Astrocyte of the cerebellum (primary cell): ENCODE measurements at regions not wholly inside any gene's neighbourhood (a gene's known extent, or its start where the extent isn't known, plus 50 kb on each side); places are given as distances from the start of the nearest gene placed in this dataset.

Experiments
- DNase-seq: peaks from one replicate; pipeline ENCODE4 v3.0.0-alpha.2; 2011; ENCODE audit warnings: low read depth
- H3K4me3 ChIP-seq: 2 replicates; pipeline ENCODE4 v1.5.1; 2011; ENCODE audit warnings: mild to moderate bottlenecking, low read depth, low read length, moderate library complexity
- in situ Hi-C: cut with HindIII; loops from 2 replicates; pipeline ENCODE4 v1.10.0; 2017; ENCODE audit warnings: low sequenced_read_pairs
- TF ChIP-seq, protein P1 (sequence below): IDR thresholded peaks from 2 replicates; pipeline ENCODE4 v1.5.1; 2012; ENCODE audit warnings: low read length, low read depth, moderate library complexity, mild to moderate bottlenecking; ENCODE audit errors: missing control alignments

DNA sequence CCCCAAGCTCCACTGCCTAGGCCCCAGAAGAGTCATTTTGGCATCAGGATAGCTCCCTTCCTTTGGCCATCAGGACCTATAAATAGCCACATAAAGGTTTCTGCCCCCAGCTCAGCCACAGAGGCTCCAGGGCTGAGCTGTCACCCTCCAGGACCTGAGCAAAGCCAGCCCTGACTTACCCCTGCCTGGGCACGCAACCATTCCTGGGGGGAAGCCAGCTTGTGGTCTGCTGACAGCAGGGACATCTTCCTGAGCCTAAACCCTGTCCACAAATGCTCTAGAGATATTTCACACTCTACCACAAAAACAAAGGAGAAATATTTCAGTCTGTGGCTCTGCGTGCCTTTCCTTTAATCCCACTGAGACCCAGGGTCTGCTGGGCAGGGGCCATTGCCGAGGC is 123.7 kb upstream of the CCL2 start:
- no peak for DNase-seq
- TF ChIP-seq, protein P1, sequence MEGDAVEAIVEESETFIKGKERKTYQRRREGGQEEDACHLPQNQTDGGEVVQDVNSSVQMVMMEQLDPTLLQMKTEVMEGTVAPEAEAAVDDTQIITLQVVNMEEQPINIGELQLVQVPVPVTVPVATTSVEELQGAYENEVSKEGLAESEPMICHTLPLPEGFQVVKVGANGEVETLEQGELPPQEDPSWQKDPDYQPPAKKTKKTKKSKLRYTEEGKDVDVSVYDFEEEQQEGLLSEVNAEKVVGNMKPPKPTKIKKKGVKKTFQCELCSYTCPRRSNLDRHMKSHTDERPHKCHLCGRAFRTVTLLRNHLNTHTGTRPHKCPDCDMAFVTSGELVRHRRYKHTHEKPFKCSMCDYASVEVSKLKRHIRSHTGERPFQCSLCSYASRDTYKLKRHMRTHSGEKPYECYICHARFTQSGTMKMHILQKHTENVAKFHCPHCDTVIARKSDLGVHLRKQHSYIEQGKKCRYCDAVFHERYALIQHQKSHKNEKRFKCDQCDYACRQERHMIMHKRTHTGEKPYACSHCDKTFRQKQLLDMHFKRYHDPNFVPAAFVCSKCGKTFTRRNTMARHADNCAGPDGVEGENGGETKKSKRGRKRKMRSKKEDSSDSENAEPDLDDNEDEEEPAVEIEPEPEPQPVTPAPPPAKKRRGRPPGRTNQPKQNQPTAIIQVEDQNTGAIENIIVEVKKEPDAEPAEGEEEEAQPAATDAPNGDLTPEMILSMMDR = no peak
- in situ Hi-C loops = no loop called here
- no peak overlapping the region for H3K4me3 ChIP-seq

DNA sequence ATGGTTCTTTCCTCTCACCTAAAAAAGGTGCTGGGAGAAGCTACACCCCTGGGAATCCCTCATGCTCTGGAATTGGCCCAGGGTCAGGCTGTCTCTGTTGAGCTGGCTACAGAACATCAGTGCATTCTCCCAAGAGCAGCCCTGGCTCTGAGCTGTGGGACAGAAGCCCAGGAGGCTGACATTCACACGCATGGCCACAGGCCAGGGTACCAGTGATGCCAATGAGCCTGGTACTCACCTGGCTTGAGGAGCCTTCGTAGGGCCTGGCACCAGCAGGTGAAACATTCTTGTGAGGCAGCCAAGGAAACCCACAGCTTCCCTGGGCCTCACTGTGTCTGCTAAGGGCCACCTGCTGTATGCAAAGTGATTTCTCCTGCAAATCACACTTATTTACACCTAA is 121.7 kb upstream of the CCL2 start:
- no peak for DNase-seq
- in situ Hi-C loops = no loop called here
- no peak overlapping the region for H3K4me3 ChIP-seq
- TF ChIP-seq, protein P1 = no peak

DNA sequence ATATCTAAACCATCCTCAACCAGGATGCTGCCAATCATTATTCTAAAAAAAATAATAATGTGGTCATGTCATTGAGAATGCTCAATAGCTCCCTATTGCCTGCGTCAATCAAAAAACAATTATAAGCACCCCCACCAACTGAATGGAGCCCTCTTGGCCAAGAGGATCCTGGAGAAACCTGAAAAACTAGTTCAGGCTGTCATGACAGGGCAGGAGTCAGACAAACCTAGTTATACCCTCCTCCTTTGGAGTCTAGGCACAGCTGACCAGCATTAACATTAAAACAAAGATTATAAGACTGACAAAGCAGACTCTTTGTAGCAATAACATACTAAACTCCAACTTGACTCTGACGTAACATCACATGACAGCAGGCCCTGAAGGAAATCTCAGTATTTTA is 119.2 kb upstream of the CCL2 start:
- H3K4me3 ChIP-seq = no peak overlapping the region
- no peak for DNase-seq
- in situ Hi-C loops = no loop called here
- TF ChIP-seq, protein P1 = no peak

DNA sequence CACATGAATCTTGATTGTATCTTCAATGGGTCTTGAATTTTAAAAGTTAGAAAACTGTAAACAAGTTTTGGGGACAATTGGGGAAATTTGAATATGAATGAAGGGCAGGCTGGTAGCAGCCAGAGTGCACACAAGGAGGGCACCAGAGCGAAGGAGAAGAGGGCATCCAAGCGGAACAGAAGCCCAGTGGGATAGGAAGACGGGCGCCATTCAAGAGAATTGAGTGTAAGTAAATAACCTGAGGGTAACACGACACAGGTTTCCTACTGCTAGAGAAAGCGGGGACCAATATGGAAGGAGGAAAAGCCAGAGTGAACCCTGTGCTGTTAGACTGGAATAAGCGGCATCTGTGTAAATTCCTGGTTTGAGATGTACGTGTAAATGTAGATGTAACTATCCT is 115.1 kb upstream of the CCL2 start:
- H3K4me3 ChIP-seq = no peak overlapping the region
- in situ Hi-C loops = no loop called here
- DNase-seq = no peak
- TF ChIP-seq, protein P1 = no peak

DNA sequence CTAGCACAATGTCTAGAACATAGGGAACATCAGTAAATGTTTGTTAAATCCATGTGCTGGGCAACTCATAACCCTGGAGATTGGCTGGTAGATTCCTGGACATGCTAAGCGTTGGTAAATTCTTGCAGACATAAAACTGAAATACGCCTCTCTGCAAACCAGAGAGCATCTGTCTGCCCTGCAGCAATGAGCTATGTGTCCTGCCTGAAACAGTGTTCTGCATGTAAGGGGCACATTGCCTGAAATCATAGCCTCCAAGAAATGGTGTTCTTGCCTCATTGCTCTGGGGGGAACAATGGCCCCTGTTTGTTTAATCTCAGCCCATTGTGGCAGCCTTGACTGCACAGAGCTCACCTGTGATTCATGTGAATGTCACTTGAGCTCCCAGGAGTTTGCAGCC is 113.5 kb upstream of the CCL2 start:
- TF ChIP-seq, protein P1 = no peak
- in situ Hi-C loops = no loop called here
- no peak for DNase-seq
- H3K4me3 ChIP-seq = no peak overlapping the region

DNA sequence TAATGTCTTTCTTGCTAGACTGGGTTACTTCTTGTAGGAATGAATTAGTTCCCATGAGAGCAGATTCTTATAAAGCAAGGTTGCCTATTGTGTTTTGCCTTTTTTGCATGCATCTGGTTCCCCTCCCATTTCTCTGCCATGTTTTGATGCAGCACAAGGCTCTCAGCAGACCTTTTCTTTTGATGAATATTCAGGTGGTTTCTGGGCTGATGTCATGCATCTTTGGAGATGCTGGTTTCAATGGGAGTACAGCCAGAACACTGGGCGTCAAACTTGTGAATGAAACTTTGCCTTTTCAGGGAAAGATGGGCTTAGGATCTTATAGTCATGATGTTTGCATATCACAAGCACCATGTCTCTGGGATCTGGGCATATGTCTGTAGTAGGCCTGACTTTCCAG is 111.7 kb upstream of the CCL2 start:
- no peak overlapping the region for H3K4me3 ChIP-seq
- TF ChIP-seq, protein P1 = no peak
- in situ Hi-C loops = no loop called here
- DNase-seq = no peak

DNA sequence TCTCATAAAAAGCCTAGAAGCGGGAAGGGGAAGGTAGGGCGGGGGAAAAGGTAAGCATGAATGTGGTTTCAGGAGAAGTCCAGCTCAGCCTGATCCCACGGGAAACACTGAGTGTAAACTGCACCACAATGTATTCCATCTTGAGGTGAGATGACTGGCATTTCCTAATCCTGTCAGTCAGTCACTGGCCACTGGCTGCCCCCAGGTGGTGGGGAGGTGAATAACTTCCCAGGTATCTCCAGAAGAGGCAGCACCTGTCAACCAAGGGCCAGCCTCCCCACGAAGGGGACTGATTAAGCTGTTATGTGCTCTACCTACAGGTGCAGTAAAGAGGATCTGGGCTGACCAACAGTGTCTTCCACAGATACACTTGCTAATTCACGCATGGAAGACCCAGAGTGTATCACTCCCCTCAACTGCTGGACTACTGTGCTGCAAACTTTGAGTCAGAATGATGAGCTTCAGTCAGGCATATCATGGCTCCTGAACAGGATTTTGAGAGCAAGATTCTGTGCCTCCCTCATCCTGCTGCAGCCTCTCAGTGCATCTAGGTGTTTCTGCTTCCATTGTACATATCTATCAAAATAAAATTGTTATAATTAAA is 108.5 kb upstream of the CCL2 start:
- in situ Hi-C loops = no loop called here
- H3K4me3 ChIP-seq = no peak overlapping the region
- TF ChIP-seq, protein P1 = peak; percentile 30
- DNase-seq = no peak
